ENCODE measurements at regions not wholly inside any gene's neighbourhood (a gene's known extent, or its start where the extent isn't known, plus 50 kb on each side); places are given as distances from the start of the nearest gene placed in this dataset.

GRCh38 chr9:80062567-80062966 lies 490.8 kb downstream of the TLE4 start:
- Histone ChIP-seq H3K79me2 (ENCODE audit: low read depth) (no peaks in the 10 kb centered on the region), H3K36me3 (no peaks in the 10 kb centered on the region), H3K27ac (no peak overlapping the region), H3K27me3 (no peaks in the 10 kb centered on the region), H3F3A (ENCODE audit: low read depth) (peaks cover 31% of the 10 kb centered on the region), H4K20me1 (ENCODE audit: low read depth) (no peaks in the 10 kb centered on the region), H3K9me3 (ENCODE audit: low read depth) (no peaks in the 10 kb centered on the region), H3K9ac (no peak overlapping the region), H3K4me1 (peaks cover 53% of the 10 kb centered on the region), H3K4me3 (no peak overlapping the region), H2AFZ (replicated peaks) (no peak overlapping the region), H3K4me2 (no peak overlapping the region)
- TF ChIP-seq CTCF (IDR thresholded peaks at IDR 0.05): no peak
- no peak for TF ChIP-seq EZH2phosphoT487 (IDR thresholded peaks at IDR 0.05)
- no peak for TF ChIP-seq EZH2 (IDR thresholded peaks at IDR 0.05)
- Mint-ChIP-seq H3K4me1 (peaks cover 55% of the 10 kb centered on the region), H3K27me3 (ENCODE audit: insufficient read depth, low read depth) (peaks cover 9% of the 10 kb centered on the region), H3K36me3 (peaks cover 7% of the 10 kb centered on the region), H3K27ac (no peak overlapping the region), H3K9me3 (peaks cover 12% of the 10 kb centered on the region), H3K4me3 (no peak overlapping the region)
- no peak for DNase-seq (ENCODE audit: low spot score)

- no peak overlapping the region for H2AFZ ChIP-seq (replicated peaks)
These were observed 490.2 kb downstream of the TLE4 start for GRCh38 chr9:80061940-80062339.

DNA sequence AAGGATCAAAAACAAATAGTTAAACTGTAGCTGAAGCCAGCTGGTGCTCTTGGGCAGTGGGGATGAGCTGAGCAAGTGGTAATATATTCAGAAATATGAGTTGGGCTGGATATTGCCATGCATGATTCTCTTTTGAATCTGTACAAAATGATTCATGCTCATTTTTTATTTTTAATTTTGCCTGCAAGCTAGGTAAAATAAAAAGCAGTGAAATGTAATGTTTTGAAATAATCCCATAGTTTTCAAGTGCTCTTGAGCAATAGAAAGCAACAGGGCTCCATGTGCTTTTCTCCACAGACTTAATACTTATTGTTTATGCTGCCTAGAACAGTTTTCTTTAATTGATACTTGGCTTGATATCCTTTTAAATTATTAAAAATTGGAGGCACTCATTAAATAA lies 489.3 kb downstream of the TLE4 start:
- peaks cover 19% of the 10 kb centered on the region for H3K9me3 Mint-ChIP-seq
- Histone ChIP-seq H3K36me3 (no peaks in the 10 kb centered on the region), H2AFZ (replicated peaks) (no peak overlapping the region), H3K9ac (no peak overlapping the region), H3K4me3 (no peak overlapping the region), H3K4me1 (peaks cover 41% of the 10 kb centered on the region), H3K4me2 (no peak overlapping the region), H3K27me3 (no peaks in the 10 kb centered on the region), H3F3A (ENCODE audit: low read depth) (peaks cover 16% of the 10 kb centered on the region), H3K79me2 (ENCODE audit: low read depth) (no peaks in the 10 kb centered on the region), H4K20me1 (ENCODE audit: low read depth) (no peaks in the 10 kb centered on the region), H3K27ac (peak overlapping the region; percentile 19), H3K9me3 (ENCODE audit: low read depth) (no peaks in the 10 kb centered on the region)
- H3K36me3 Mint-ChIP-seq: peaks cover 7% of the 10 kb centered on the region
- no peak for DNase-seq (ENCODE audit: low spot score)
- no peak overlapping the region for H3K27ac Mint-ChIP-seq
- TF ChIP-seq CTCF (IDR thresholded peaks at IDR 0.05) (no peak), EZH2phosphoT487 (IDR thresholded peaks at IDR 0.05) (no peak), EZH2 (IDR thresholded peaks at IDR 0.05) (no peak)
- peaks cover 40% of the 10 kb centered on the region for H3K4me1 Mint-ChIP-seq
- peaks cover 8% of the 10 kb centered on the region for H3K27me3 Mint-ChIP-seq (ENCODE audit: insufficient read depth, low read depth)
- no peak overlapping the region for H3K4me3 Mint-ChIP-seq

More at GRCh38 chr9:80061940-80062339, 490.2 kb downstream of the TLE4 start:
- H3K4me3 Mint-ChIP-seq: peak overlapping the region; percentile 49
- peaks cover 8% of the 10 kb centered on the region for H3K27me3 Mint-ChIP-seq (ENCODE audit: insufficient read depth, low read depth)
- H3K9ac ChIP-seq: no peak overlapping the region
- H3K4me1 ChIP-seq: peaks cover 48% of the 10 kb centered on the region
- no peak overlapping the region for H3K4me3 ChIP-seq
- no peak overlapping the region for H3K27ac Mint-ChIP-seq
- H3F3A ChIP-seq (ENCODE audit: low read depth): peaks cover 25% of the 10 kb centered on the region
- H3K36me3 ChIP-seq: no peaks in the 10 kb centered on the region
- H3K9me3 Mint-ChIP-seq: peaks cover 15% of the 10 kb centered on the region
- no peaks in the 10 kb centered on the region for H3K79me2 ChIP-seq (ENCODE audit: low read depth)
- peak overlapping the region; percentile 39 for H3K4me2 ChIP-seq
- DNase-seq (ENCODE audit: low spot score): peak; percentile 33
- peak overlapping the region; percentile 19 for H3K27ac ChIP-seq
- H3K36me3 Mint-ChIP-seq: peaks cover 7% of the 10 kb centered on the region
- peaks cover 49% of the 10 kb centered on the region for H3K4me1 Mint-ChIP-seq
- TF ChIP-seq EZH2phosphoT487 (IDR thresholded peaks at IDR 0.05) (no peak), EZH2 (IDR thresholded peaks at IDR 0.05) (no peak), CTCF (IDR thresholded peaks at IDR 0.05) (no peak)
- H3K9me3 ChIP-seq (ENCODE audit: low read depth): no peaks in the 10 kb centered on the region
- H4K20me1 ChIP-seq (ENCODE audit: low read depth): no peaks in the 10 kb centered on the region
- no peaks in the 10 kb centered on the region for H3K27me3 ChIP-seq

Measured in neural progenitor cell (in vitro differentiated cells).